Chondrocyte (in vitro differentiated cells): ENCODE measurements at regions not wholly inside any gene's neighbourhood (a gene's known extent, or its start where the extent isn't known, plus 50 kb on each side); places are given as distances from the start of the nearest gene placed in this dataset.

ENCODE experiments used
- DNase-seq: peaks from one replicate; pipeline ENCODE4 v3.0.0; 2021; ENCODE audit warnings: mixed read lengths, low spot score
- H3K27ac Mint-ChIP-seq: one replicate; pipeline ENCODE4 v1.8.0; 2021; ENCODE audit warnings: mild to moderate bottlenecking, moderate library complexity, mixed read lengths; ENCODE audit not compliant: unreplicated experiment
- H3K27me3 Mint-ChIP-seq: 2 replicates; pipeline ENCODE4 v1.8.0; 2021; ENCODE audit warnings: low read depth, mixed read lengths
- H3K36me3 Mint-ChIP-seq: 2 replicates; pipeline ENCODE4 v1.8.0; 2021; ENCODE audit warnings: low read depth, mixed read lengths
- H3K4me1 Mint-ChIP-seq: 2 replicates; pipeline ENCODE4 v1.8.0; 2021; ENCODE audit warnings: low read depth, mild to moderate bottlenecking, mixed read lengths
- H3K4me3 Mint-ChIP-seq: one replicate; pipeline ENCODE4 v1.8.0; 2021; ENCODE audit warnings: mild to moderate bottlenecking, moderate library complexity, mixed read lengths; ENCODE audit not compliant: unreplicated experiment
- H3K9me3 Mint-ChIP-seq: 2 replicates; pipeline ENCODE4 v1.8.0; 2021; ENCODE audit warnings: low read depth, mixed read lengths
- TF ChIP-seq, protein P1 (sequence below): fragments of 200-600 bp; sonication (generic); IDR thresholded peaks from 2 replicates; pipeline ENCODE4 v1.5.0; 2021; ENCODE audit warnings: antibody characterized with exemption, mild to moderate bottlenecking, moderate library complexity

DNA sequence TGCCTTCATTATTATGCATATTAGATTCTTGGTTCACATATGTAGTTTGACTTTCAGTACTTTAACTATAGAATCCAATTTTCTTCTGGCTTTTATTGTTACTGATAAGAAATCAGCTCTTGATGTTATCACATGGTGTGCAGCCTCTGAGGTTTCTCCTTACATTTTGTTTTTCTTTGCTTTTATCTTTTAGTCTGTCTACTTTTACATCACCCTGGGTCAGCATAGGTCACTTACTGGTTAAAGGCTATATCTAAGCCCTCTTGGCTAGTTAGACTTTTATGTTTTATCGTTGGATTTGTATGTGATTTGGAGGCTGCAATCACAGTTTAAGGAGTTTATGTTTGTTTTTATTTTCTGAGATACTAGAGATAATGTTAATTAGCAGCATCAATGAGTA is 187.2 kb upstream of the NOL4 start:
- Mint-ChIP-seq H3K9me3 (no peaks in the 10 kb centered on the region), H3K4me3 (no peak overlapping the region), H3K4me1 (no peaks in the 10 kb centered on the region), H3K27ac (no peak overlapping the region), H3K27me3 (peaks cover 12% of the 10 kb centered on the region), H3K36me3 (no peaks in the 10 kb centered on the region)
- TF ChIP-seq, protein P1, sequence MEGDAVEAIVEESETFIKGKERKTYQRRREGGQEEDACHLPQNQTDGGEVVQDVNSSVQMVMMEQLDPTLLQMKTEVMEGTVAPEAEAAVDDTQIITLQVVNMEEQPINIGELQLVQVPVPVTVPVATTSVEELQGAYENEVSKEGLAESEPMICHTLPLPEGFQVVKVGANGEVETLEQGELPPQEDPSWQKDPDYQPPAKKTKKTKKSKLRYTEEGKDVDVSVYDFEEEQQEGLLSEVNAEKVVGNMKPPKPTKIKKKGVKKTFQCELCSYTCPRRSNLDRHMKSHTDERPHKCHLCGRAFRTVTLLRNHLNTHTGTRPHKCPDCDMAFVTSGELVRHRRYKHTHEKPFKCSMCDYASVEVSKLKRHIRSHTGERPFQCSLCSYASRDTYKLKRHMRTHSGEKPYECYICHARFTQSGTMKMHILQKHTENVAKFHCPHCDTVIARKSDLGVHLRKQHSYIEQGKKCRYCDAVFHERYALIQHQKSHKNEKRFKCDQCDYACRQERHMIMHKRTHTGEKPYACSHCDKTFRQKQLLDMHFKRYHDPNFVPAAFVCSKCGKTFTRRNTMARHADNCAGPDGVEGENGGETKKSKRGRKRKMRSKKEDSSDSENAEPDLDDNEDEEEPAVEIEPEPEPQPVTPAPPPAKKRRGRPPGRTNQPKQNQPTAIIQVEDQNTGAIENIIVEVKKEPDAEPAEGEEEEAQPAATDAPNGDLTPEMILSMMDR, result no peak
- DNase-seq, result no peak

- Mint-ChIP-seq H3K36me3 (peaks cover 1% of the 10 kb centered on the region), H3K9me3 (peaks cover 16% of the 10 kb centered on the region), H3K4me1 (no peaks in the 10 kb centered on the region), H3K27ac (no peak overlapping the region), H3K4me3 (no peak overlapping the region), H3K27me3 (peaks cover 32% of the 10 kb centered on the region)
- TF ChIP-seq, protein P1, result no peak
- DNase-seq, result no peak
Observed at GRCh38 chr18:34431042-34431441, 206.3 kb upstream of the NOL4 start.

DNA sequence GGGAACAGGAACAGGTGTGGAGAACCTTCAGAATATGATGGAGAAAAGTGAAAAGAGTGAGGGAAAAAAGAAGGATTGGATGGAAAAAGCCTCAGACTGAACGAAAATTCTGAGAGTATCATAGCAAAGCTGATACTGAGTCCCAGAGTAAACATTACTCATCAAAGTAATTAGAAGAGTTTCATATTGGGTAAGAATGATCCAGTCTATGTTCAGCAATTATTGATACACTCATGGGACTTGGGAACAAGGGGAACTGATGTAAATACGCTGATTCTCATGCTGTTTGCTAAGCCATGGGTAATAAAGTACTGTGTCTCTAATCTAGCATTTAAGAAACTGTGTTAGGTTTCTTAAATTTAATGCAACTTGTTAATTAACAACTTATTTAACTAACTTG is 219.9 kb upstream of the NOL4 start:
- Mint-ChIP-seq H3K4me3 (no peak overlapping the region), H3K9me3 (peaks cover 21% of the 10 kb centered on the region), H3K27me3 (peaks cover 10% of the 10 kb centered on the region), H3K27ac (no peak overlapping the region), H3K4me1 (no peaks in the 10 kb centered on the region), H3K36me3 (no peaks in the 10 kb centered on the region)
- TF ChIP-seq, protein P1, result no peak
- DNase-seq, result no peak

DNA sequence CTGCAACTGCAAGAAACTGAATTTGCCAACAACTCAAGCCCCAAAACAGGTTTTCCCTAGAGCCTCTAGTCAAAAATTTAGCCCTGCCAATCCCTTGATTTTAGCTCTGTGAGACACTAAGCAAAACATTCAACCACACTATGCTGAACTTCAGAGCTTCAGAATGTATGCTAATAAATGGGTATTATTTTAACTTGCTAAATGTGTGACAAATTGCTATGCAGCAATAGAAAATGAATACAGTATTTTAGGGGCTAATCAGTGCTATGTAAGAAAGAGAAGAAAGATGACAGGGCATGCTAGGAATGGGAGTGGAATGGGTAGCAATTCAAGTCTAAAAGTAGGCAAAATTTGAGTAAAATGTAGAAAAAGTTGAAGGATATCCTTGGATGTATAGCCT is 223.9 kb upstream of the NOL4 start:
- DNase-seq, result no peak
- TF ChIP-seq, protein P1, result no peak
- H3K4me3 Mint-ChIP-seq, result no peak overlapping the region
- no peaks in the 10 kb centered on the region for H3K36me3 Mint-ChIP-seq
- H3K4me1 Mint-ChIP-seq, result no peaks in the 10 kb centered on the region
- H3K9me3 Mint-ChIP-seq, result peaks cover 25% of the 10 kb centered on the region
- no peak overlapping the region for H3K27ac Mint-ChIP-seq
- H3K27me3 Mint-ChIP-seq, result peaks cover 7% of the 10 kb centered on the region

GRCh38 chr18:34457761-34458160 is 233.0 kb upstream of the NOL4 start:
- no peak for DNase-seq
- H3K27ac Mint-ChIP-seq, result no peak overlapping the region
- no peak overlapping the region for H3K4me3 Mint-ChIP-seq
- no peaks in the 10 kb centered on the region for H3K36me3 Mint-ChIP-seq
- H3K9me3 Mint-ChIP-seq, result peaks cover 3% of the 10 kb centered on the region
- TF ChIP-seq, protein P1, result no peak
- H3K27me3 Mint-ChIP-seq, result peaks cover 7% of the 10 kb centered on the region
- no peaks in the 10 kb centered on the region for H3K4me1 Mint-ChIP-seq
